B cell (primary cell): ENCODE measurements at regions not wholly inside any gene's neighbourhood (a gene's known extent, or its start where the extent isn't known, plus 50 kb on each side); places are given as distances from the start of the nearest gene placed in this dataset.
"Not testable (repeated sequence)": the region's sequence is repeated elsewhere in the genome, so short reads cannot be mapped to it uniquely, and the experiment has no call there.

ENCODE experiments used
- ATAC-seq: fragments of 200-7000 bp; cut with Tn5 transposase; one replicate; pipeline ENCODE4 v1.10.0; 2021; ENCODE audit warnings: low read depth, mild to moderate bottlenecking, moderate number of reproducible peaks, moderate library complexity
- CTCF ChIA-PET: fragments of 350-600 bp; sonication (Branson Sonifier 250); formaldehyde crosslinking; loops from one replicate; lab custom pipeline; 2021; ENCODE audit warnings: antibody characterized with exemption, inconsistent platforms; lab: Charles Lee
- POLR2A ChIA-PET: fragments of 350-600 bp; sonication (Branson Sonifier 250); formaldehyde crosslinking; loops from one replicate; lab custom pipeline; 2021; ENCODE audit warnings: antibody characterized with exemption; lab: Charles Lee
- DNase-seq: peaks from one replicate; pipeline ENCODE4 v3.0.0; 2013
- H2AFZ ChIP-seq: 2 replicates; pipeline ENCODE4 v1.6.1; 2012; ENCODE audit warnings: mild to moderate bottlenecking, low read depth, low read length; ENCODE audit not compliant: insufficient read depth, poor library complexity, severe bottlenecking
- H3K27ac ChIP-seq, 2 donors: 1 replicate in 1 of 2; 2 replicates in 1 of 2; pipeline ENCODE4 v1.5.1; 2012 to 2013; ENCODE audit warnings: low read length in 2 of 2, mild to moderate bottlenecking in 2 of 2, moderate library complexity in 1 of 2
- H3K27me3 ChIP-seq, 4 experiments: fragments of 200-600 bp in 1 of 4; sonication (generic) in 1 of 4; replicated peaks in 1 of 4; 1 replicate in 2 of 4; 2 replicates in 2 of 4; pipeline versions ENCODE4 v1.6.1 to v1.7.0; 2013 to 2016; ENCODE audit warnings: low read length in 3 of 4, mild to moderate bottlenecking in 2 of 4, mixed read lengths in 1 of 4, moderate library complexity in 1 of 4; ENCODE audit not compliant: insufficient read depth in 4 of 4, control insufficient read depth in 3 of 4; ENCODE audit errors: control extremely low read depth in 1 of 4
- H3K36me3 ChIP-seq, 2 experiments: replicated peaks in 1 of 2; 1 replicate in 1 of 2; 2 replicates in 1 of 2; pipeline versions ENCODE4 v1.6.1 to v1.7.1; 2013; ENCODE audit warnings: low read length in 1 of 2; ENCODE audit not compliant: insufficient read depth in 2 of 2, control insufficient read depth in 1 of 2; ENCODE audit errors: control extremely low read depth in 1 of 2, extremely low read depth in 1 of 2
- H3K4me1 ChIP-seq, 2 donors: fragments of 200-600 bp in 1 of 2; sonication (generic) in 1 of 2; 1 replicate in 1 of 2; 2 replicates in 1 of 2; pipeline versions ENCODE4 v1.5.1 to v1.6.1; 2013 to 2017; ENCODE audit warnings: low read length in 2 of 2; ENCODE audit not compliant: control insufficient read depth in 2 of 2, insufficient read depth in 2 of 2
- H3K4me2 ChIP-seq: replicated peaks from 2 replicates; pipeline ENCODE3; 2012; ENCODE audit warnings: mild to moderate bottlenecking, low read depth, low read length; ENCODE audit not compliant: poor library complexity, severe bottlenecking
- H3K4me3 ChIP-seq, 5 experiments: fragments of 200-600 bp in 1 of 5; sonication (generic) in 1 of 5; 1 replicate in 3 of 5; 2 replicates in 2 of 5; pipeline versions ENCODE4 v1.5.1 to v1.7.0; 2011 to 2016; ENCODE audit warnings: low read length in 4 of 5, mild to moderate bottlenecking in 4 of 5, low read depth in 2 of 5, control low read depth in 1 of 5, moderate library complexity in 1 of 5; ENCODE audit not compliant: insufficient read depth in 1 of 5; ENCODE audit errors: control extremely low read depth in 1 of 5, extremely low read depth in 1 of 5
- H3K79me2 ChIP-seq: fragments of 200-600 bp; sonication (generic); one replicate; pipeline ENCODE4 v1.6.0; 2016; ENCODE audit warnings: low read length; ENCODE audit not compliant: control insufficient read depth, insufficient read depth
- H3K9ac ChIP-seq: fragments of 200-600 bp; sonication (generic); 2 replicates; pipeline ENCODE4 v1.6.1; 2017; ENCODE audit warnings: mild to moderate bottlenecking, low read length, moderate library complexity
- H3K9me3 ChIP-seq, 3 donors: one replicate each; pipeline versions ENCODE4 v1.6.1 to v1.7.1; 2013; ENCODE audit warnings: low read length in 2 of 3; ENCODE audit not compliant: control insufficient read depth in 2 of 3, insufficient read depth in 1 of 3; ENCODE audit errors: control extremely low read depth in 1 of 3
- H4K20me1 ChIP-seq: 2 replicates; pipeline ENCODE4 v1.6.0; 2012; ENCODE audit warnings: mild to moderate bottlenecking, low read length; ENCODE audit not compliant: insufficient read depth, control insufficient read depth, poor library complexity, severe bottlenecking
- H3K27ac Mint-ChIP-seq: one replicate; pipeline ENCODE4 v1.8.0; 2021; ENCODE audit warnings: mixed read lengths
- H3K27me3 Mint-ChIP-seq: one replicate; pipeline ENCODE4 v1.8.0; 2021; ENCODE audit warnings: mixed read lengths
- H3K4me1 Mint-ChIP-seq: one replicate; pipeline ENCODE4 v1.8.0; 2021; ENCODE audit warnings: mixed read lengths
- H3K4me3 Mint-ChIP-seq: one replicate; pipeline ENCODE4 v1.8.0; 2021; ENCODE audit warnings: mixed read lengths
- H3K9me3 Mint-ChIP-seq: one replicate; pipeline ENCODE4 v1.8.0; 2022; ENCODE audit warnings: mixed read lengths; ENCODE audit not compliant: insufficient read depth
- EZH2 ChIP-seq: IDR thresholded peaks from 2 replicates; pipeline ENCODE4 v1.6.1; 2012; ENCODE audit warnings: borderline replicate concordance, low read depth, mild to moderate bottlenecking, moderate library complexity, low read length; ENCODE audit not compliant: insufficient read depth, poor library complexity, severe bottlenecking
- WGBS: methylation state at CpG from one replicate; pipeline ENCODE4 v1.1.5; 2013; ENCODE audit warnings: missing lambda C conversion rate; ENCODE audit not compliant: insufficient coverage; 5-methylcytosine and 5-hydroxymethylcytosine counted together
- intact Hi-C: fragments of 100-400 bp; cut with micrococcal nuclease; formaldehyde crosslinking; loops from one replicate; pipeline ENCODE4 v1.10.0; 2022
- TF ChIP-seq, protein P1 (sequence below): fragments of 200-600 bp; IDR thresholded peaks from one replicate; pipeline ENCODE4 v1.8.0; 2022; ENCODE audit warnings: antibody characterized with exemption, mild to moderate bottlenecking

GRCh38 chr2:101578671-101579070 lies 103.8 kb upstream of the RFX8 start:
- POLR2A ChIA-PET = no interaction called here
- Histone ChIP-seq H3K79me2 (no peaks in the 10 kb centered on the region), H2AFZ (no peak overlapping the region), H3K27ac (no peak overlapping the region), H3K36me3 (no peaks in the 10 kb centered on the region), H3K27me3 (no peaks in the 10 kb centered on the region), H3K9ac (no peak overlapping the region), H3K4me1 (no peaks in the 10 kb centered on the region), H4K20me1 (no peaks in the 10 kb centered on the region), H3K4me3 (no peak overlapping the region), H3K9me3 (no peaks in the 10 kb centered on the region), H3K4me2 (no peak overlapping the region)
- Mint-ChIP-seq H3K27me3 (peaks cover 17% of the 10 kb centered on the region), H3K4me1 (no peaks in the 10 kb centered on the region), H3K9me3 (no peaks in the 10 kb centered on the region), H3K27ac (no peak overlapping the region), H3K4me3 (no peak overlapping the region)
- ATAC-seq (no peak), DNase-seq (no peak)
- 100% methylated on average over 1 of the region's 1 CpG for WGBS
- intact Hi-C loops = no loop called here
- TF ChIP-seq, protein P1, sequence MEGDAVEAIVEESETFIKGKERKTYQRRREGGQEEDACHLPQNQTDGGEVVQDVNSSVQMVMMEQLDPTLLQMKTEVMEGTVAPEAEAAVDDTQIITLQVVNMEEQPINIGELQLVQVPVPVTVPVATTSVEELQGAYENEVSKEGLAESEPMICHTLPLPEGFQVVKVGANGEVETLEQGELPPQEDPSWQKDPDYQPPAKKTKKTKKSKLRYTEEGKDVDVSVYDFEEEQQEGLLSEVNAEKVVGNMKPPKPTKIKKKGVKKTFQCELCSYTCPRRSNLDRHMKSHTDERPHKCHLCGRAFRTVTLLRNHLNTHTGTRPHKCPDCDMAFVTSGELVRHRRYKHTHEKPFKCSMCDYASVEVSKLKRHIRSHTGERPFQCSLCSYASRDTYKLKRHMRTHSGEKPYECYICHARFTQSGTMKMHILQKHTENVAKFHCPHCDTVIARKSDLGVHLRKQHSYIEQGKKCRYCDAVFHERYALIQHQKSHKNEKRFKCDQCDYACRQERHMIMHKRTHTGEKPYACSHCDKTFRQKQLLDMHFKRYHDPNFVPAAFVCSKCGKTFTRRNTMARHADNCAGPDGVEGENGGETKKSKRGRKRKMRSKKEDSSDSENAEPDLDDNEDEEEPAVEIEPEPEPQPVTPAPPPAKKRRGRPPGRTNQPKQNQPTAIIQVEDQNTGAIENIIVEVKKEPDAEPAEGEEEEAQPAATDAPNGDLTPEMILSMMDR = no peak
- TF ChIP-seq EZH2 = no peak
- CTCF ChIA-PET = no interaction called here

GRCh38 chr2:101578135-101578534 lies 103.2 kb upstream of the RFX8 start:
- H3K27ac Mint-ChIP-seq, POLR2A ChIA-PET, CTCF ChIA-PET, H3K79me2 ChIP-seq, H3K27ac ChIP-seq, DNase-seq, H3K9ac ChIP-seq, ATAC-seq, H3K4me2 ChIP-seq, intact Hi-C loops, H3K4me1 ChIP-seq, H3K9me3 Mint-ChIP-seq, H3K4me1 Mint-ChIP-seq, H3K4me3 ChIP-seq, H4K20me1 ChIP-seq, H3K36me3 ChIP-seq, H3K4me3 Mint-ChIP-seq, H3K9me3 ChIP-seq, H2AFZ ChIP-seq, H3K27me3 ChIP-seq: not testable (repeated sequence)
- H3K27me3 Mint-ChIP-seq = peaks cover 17% of the 10 kb centered on the region
- WGBS = 93% methylated on average over 3 of the region's 4 CpGs
